Activated gamma-delta T cell (primary cell): ENCODE measurements at regions not wholly inside any gene's neighbourhood (a gene's known extent, or its start where the extent isn't known, plus 50 kb on each side); places are given as distances from the start of the nearest gene placed in this dataset.

Source experiments
- DNase-seq: peaks from one replicate; lab custom pipeline; 2025; lab: John Stamatoyannopoulos, UW

DNA sequence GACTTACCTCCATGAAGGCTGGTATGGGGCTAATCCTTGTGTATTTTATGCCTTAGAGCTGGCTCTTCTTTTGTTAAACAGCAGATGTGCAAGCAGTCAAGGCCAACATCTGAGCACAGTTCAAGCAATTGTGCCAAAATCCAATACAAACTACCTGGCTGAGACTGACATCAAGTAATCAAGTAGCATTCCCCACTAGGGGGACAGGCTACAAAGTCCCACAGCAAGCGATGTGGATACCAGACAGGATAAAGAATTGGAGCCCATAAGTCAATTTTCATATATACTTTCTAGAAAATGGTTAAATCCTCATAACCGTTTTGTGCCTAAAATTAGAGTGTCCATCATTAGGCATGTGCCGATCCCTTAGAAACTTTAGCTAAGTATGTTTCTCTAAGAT, 675.8 kb downstream of the DIAPH3 start:
- DNase-seq: no peak

DNA sequence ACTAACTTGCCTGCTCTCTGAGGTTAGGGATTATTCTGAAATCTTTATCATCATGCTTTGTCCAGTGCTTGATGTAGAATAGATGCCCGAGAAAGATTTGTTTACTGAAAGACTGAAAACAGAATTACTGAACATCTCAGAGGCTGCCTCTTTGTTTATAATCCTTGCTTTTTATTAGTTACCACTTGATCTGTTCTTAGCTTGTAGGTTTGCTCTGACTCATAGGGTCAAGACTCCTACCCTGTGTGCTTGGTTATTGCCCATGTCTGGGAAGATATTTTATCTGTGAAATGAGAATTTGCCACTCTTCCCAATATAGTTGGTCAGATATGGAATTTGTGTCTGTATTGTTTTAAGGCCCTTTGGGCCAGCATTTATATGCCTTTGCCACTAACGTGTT, 675.3 kb downstream of the DIAPH3 start:
- DNase-seq: no peak

DNA sequence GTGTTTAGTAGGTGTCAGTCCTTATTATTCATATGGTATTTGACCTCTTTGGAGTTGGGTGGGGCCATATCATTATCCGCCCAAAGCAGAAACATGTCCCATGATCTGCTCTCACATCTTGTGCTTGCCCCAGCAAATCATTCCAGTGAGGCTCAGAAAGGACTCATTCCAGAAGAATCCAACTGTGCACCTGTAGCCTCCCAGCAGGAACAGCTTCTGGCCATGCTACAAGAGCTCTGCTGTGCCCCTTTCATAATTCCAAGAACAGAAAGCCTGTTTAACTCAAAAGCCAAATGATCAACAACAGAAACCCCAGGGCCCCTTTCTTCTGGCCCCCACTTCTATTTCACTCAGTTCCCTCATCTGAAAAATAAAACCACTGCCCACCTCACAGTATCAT, 673.1 kb downstream of the DIAPH3 start:
- DNase-seq: no peak

DNA sequence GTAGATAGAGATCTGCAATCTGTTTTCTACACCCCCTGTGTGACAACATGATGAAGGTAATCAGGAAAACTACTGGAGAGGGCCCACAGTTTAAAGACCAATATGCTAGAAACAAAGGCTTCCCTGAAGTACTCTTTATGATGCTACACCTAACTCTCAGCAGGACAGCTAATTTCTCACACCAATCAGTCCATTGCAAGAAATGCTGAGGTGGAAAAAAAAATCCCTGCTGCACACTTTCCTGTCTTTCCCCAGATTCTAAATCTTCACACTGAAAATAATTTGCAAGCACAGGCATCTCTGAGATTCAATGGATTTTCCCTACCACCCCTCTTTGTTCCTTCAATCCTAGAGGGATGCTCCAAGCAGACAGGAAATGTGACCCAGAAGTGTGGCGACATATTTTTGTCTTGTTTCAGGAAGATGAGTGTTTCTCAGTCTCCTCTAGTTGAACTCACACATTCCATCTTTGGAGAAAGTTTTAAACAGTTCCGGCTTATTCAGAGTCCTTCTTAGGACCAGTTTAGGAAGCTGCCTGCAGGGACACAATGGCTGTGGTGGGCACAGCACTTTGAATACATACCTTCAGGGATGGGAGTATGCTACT, 671.6 kb downstream of the DIAPH3 start:
- no peak for DNase-seq

GRCh38 chr13:59493436-59493965, 670.2 kb downstream of the DIAPH3 start:
- DNase-seq: no peak

DNA sequence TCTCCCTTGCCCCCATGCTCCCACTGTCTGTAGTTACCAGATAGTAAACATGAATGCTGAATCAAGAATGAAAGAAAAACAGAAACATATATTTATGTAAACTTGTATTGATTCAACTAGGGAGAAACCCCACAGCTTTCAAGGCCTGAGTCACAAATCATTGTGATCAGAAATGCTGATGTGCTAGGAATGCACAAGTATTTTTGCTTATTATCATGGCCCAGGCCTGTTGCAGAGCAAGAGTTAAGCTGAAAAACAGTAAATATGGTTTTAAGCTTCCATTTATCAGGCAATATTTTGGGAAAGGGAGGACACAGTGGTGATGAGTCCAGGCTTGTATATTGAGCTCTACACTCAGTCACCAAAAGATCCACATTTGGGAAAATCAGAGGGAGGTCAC, 669.6 kb downstream of the DIAPH3 start:
- no peak for DNase-seq

DNA sequence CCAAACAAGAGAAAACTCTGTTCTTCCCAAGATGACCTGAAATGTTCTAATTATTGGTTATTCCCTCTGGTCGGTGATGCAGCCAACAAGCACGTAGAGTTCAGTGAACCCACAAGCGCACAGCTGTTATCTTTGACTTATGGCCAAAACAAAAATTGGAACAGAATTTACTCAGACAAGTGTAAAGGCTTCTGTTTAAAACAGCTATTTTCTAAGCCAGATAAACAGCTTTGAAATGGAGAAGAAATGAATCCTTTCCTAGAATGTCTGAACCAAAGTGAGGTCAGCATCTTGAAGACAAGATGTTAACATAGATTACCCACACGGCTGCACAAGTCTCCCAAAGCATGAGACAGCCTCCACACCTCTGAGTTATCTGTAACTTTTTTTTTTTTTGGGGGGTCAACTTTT, 669.2 kb downstream of the DIAPH3 start:
- DNase-seq: no peak

DNA sequence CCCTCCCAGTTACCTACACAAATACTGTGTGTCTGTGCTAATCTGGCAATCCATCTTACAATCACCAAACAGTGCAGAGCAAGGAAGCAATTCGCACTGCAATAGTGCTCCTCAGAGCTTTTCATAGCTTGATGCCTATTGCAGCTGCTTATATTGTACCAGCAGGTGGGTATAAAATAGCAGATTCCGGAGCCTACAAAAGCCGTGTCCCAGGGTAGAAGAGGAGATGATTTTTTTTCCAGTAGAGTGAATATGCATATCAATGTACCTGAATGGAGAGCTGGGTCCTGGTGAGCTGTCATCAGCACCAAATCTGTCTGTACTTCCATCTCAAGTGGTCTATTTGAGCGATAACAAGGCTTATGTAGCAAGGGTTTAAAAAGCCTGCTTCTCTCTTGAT, 668.4 kb downstream of the DIAPH3 start:
- DNase-seq: no peak

DNA sequence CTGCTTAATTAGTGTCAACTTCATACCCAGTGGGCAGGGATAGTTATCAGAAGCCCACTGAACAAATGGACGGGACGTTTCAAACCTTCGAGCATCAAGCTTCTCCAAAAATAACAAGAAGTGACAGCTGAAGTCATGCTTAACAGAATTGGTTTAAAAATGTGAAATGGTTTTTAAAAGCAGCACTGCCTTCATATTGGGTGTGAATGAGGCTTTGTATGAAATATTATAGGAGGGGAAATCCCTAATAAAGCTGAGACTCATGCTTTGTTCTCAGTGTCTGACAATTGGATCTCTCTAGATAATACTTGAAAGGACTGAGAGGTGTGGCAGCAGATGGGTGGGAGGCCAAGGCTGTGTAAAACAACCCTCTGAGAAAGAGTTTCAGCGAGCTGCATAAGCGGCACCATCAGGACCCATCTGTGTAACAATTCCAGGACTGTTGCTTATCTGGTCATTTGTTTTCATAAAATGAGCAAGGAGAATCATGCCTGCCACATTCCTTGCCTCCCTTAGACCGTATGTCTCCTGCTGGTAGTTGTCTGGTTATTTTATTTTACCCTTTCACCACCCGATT, 667.7 kb downstream of the DIAPH3 start:
- no peak for DNase-seq

DNA sequence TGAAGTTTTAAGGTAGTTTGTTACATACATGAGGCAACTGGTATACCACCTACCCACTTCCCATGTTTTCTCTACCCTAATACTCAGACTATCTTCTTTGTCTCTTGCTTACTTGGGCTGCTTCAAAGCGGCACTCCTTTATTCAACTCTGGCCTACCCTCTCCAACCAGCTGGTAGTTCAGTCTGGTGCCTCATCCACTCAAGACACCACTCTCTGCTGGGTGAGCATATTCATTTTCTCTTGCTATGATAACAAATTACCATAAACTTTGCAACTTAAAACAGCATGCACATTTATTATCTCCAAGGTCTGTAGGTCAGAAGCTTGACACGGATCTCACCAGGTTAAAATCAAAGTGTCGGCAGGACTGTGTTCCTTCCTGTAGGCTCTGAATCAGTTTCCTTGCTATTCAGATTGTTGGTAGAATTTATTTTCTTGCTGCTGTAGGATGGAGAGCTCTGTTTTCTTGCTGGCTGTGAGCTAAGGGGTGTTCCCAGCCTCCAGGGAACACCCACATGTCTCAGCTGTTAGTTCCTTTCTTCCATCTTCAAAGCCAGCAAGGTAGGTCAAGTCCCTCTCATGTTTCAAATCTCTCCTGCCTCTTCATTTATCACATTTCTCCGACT, 666.0 kb downstream of the DIAPH3 start:
- no peak for DNase-seq

DNA sequence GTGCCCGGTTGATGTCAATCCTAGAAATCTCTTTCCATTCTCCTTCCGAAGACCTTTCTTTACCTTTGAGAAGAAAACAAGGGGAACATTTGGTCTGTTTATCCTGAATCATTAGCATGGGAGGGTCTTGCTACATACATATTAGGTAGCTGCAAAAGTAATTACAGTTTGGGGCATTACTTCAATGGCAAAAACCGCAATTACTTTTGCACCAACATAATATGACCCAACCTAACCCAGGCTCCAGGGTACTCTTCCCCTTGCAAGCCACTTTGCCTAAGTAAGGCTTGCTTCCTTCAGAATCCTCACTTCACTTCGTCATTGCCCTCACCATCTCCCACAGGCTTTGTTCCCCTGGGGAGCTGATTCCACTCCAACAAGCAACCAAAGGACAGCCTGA, 662.7 kb downstream of the DIAPH3 start:
- DNase-seq: no peak

GRCh38 chr13:59504407-59504806, 659.3 kb downstream of the DIAPH3 start:
- DNase-seq: no peak

GRCh38 chr13:59510386-59510785, 653.3 kb downstream of the DIAPH3 start:
- DNase-seq: no peak

- DNase-seq: no peak
Measured at GRCh38 chr13:59513686-59514085, 650.0 kb downstream of the DIAPH3 start.

GRCh38 chr13:59514316-59514715, 649.4 kb downstream of the DIAPH3 start:
- DNase-seq: no peak

DNA sequence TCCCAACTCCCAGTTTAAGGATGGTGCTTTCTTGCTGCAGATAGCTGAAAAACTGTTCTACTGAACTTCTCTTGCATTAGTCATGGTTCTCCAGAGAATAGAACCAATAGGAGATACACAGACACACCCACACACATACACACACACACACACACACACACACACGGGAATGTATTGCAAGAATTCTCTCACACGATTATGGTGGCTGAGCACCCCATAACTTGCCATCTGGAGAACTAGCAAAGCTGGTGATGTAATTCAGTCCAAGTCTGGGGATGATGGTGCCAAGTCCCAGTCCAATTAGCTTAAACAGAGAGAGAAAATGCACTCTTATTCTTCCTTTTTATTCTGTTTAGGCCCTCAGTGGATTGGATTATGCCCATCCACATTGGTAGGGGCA, 643.9 kb downstream of the DIAPH3 start:
- DNase-seq: no peak

GRCh38 chr13:59521549-59521948, 642.2 kb downstream of the DIAPH3 start:
- no peak for DNase-seq

DNA sequence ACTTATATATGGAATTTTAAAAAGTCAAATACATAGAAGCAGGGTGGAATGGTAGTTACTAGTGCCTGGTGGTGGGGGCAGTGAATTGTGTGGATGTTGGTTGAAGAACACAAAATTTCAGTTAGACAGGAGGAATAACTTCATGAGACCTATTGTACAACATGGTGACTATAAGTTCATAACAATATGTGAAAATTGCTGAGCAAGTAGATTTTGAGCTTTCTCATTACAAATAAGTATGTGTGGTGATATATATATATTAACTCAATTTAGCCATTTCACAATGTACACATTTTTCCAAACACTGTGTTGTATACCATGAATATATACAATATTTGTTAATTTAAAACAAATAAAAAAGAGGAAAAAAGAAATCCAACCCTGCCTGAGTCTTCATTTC, 641.1 kb downstream of the DIAPH3 start:
- DNase-seq: no peak

GRCh38 chr13:59527500-59527899, 636.2 kb downstream of the DIAPH3 start:
- DNase-seq: no peak

DNA sequence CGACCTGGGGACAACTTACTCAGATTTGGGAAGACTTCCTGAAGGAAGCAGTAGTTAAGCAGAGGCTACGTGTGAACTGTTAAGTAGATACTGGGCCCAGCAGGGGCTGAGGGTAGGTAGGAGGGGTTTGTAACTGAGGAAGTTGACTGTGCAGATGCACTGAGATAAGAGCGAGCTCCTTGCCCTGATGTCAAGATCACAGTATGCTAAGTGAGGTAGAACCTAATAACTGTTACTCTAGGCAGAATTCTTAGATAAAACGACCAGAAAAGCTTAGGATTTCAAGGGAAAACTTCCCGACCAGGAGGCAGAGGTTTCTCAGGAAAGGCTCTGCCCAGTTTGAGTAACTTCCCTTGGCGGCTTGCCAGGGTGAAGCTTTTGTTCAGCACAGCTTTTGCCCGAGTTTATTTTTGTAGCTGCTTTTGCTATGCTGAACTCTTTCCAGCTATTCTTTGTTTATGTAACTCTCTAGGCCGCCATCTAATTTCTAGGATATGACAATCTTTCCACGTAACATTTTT, 632.1 kb downstream of the DIAPH3 start:
- DNase-seq: no peak

DNA sequence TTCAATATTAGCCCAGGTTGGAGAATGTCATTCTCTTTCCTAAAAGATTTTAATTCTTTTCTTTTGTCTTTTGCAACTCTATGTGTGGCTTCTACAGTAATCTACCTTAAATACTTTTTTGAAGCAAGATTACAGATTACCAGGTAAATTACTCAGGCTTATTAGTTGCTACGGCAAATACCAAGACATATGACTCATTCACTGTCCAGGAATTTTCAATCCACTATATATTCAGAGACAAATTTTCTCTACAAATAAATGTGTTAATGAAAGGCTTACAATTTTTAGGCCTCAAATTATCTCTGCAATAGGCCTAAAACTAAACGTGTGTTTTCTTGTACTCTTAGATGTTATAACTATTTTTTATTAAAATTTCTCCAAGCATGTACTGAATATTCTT, 631.3 kb downstream of the DIAPH3 start:
- DNase-seq: no peak

DNA sequence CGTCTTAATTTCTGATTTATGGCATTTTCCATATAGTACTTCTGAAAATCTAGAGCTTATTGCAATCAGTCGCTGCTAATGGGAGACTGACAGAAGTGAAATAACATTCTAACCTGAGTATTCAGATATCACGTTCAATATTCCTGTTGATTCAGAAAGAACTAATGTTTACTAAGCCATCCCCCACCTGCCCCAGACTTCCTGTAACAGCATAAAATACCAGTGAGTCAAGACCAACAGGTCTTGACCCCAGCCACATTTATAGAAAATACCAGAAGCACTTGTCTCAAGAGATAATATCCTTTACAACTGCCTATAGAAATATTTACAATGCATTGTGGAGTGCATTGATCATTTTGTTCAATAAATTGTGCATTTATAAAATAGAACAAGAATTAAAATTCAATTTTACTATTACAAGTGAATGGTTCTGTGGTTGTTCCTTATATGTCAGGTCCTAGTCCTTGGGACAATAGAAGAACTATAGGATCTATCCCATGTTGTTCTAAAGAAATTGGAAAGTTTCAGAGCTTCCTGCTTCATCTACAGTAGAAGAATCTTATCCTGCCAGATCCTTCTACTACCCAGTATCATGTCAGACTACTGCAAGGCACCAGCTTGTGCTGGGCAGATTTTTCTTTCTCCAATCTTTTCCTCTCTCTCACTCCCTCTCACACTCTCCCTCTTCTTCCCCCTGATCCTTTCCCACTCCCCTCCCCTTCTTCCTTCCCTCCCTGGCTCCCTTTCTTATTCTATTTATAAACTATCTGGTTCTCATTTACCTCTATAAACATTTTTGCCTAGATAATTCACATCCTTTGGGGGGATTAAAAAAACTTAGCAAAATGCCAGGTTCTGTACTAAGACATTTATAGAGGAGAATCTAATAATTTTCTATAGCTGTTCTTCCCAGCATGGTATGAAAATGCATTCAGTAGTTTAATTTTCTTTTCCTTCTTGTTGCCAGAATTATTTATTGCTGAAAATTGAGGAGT, 629.9 kb downstream of the DIAPH3 start:
- no peak for DNase-seq
